ENCODE measurements at regions not wholly inside any gene's neighbourhood (a gene's known extent, or its start where the extent isn't known, plus 50 kb on each side); places are given as distances from the start of the nearest gene placed in this dataset.

DNA sequence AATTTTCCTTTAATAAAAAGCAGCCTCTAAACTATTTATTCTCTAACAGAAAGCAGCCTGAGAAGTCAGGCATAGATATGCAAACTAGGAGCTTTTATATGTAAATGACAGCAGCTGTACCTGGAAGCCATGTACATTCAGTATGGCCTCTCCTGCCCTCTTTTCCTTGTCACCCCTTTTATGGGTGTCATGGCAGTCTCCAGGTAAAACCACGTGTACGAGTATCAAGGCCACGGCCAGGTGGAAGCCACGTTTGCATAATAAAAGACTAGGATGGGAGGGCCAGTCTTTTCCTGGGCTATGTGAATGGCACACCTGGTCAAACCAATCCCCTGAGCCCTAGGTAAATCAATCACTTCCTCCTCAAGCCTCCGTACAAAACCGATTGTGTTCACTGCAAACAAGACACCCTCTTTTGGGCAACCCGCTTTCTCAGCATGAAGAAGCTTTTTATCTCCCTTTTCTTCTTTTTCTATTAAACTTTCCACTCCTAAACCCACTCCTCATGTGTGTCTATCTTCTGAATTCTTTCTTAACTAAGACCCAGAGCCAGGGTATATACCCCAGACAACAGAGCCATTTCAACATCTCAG is 419.5 kb upstream of the CTNND2 start:
- DNase-seq = no peak

- no peak for DNase-seq
These were observed 417.8 kb upstream of the CTNND2 start for GRCh38 chr5:12322042-12322441.

DNA sequence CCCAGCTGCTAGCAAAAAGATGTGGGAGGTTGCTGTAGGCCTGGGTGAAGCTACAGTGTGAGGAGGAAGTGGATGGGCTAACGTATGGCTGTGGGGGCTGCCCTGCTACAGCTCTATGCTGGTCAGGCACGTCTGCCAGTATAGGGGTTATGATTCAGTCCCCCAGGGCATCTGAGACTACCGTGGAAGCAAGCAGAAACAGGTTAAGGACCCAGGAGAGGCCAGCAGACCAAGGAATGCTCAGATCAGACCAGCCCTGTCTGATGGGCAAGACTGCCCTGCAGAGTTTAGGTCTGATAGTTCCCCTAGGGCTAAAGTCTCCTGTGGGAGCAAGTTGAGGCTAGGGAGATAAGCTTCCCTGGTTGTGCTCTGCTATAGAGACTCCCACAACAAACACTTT is 416.1 kb upstream of the CTNND2 start:
- no peak for DNase-seq

DNA sequence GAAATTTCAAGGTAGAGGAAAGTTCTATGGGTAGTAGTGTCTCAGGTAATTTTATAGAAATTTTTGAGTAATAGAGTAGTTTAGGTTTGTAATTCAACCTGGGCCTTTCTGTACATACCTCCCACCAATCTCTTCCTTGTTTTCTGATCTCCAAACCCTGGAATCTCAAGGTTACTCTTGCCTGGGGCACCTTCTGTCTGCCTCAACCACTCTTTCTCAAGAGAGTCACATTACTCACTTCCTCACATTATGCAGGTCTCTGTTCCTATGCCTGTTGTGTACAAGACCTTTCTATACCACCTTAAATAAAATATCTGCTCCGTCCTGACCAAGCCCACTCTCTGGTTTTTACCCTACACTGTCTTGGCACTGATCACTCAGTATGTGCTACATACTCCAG is 412.6 kb upstream of the CTNND2 start:
- no peak for DNase-seq

- no peak for DNase-seq
These were observed 411.2 kb upstream of the CTNND2 start for GRCh38 chr5:12315461-12315860.

DNA sequence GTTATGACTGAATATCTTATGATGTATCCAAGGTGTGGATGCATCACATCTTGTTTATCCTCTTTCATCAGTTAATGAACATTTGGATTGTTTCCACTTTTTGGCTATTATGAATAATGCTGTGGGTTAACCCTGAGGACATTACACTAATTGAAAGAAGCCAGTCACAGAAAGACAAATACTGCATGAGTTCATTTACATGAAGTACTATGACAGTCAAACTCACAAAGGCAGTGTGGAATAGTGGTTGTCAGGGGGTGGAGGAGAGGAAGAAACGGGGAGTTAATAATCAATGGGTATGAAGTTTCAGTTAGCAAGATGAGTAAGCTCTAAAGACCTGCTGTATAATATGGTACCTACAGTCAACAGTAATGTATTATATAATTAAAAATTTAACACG is 409.4 kb upstream of the CTNND2 start:
- DNase-seq = no peak

- no peak for DNase-seq
These were observed 408.1 kb upstream of the CTNND2 start for GRCh38 chr5:12312343-12312742.

DNA sequence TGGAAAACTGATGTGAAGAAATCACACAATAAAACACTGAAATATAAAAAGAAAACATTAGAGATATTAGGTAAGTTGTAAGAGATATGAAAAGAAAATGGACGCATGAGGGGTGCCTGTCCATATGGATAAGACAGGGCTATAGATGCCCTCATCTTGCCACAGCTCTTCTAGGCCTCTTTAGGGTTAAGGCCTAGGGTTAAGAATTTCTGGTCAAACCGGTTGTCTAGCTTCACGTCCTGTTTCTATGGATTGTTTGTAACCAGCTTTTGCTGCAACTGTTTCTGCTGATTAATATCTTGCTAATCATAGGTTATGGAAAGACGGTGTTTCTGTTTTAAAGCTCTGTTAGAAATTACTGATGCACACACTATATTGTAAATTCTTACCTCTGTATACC is 389.9 kb upstream of the CTNND2 start:
- no peak for DNase-seq

GRCh38 chr5:12292610-12293204 is 388.5 kb upstream of the CTNND2 start:
- DNase-seq = no peak

DNA sequence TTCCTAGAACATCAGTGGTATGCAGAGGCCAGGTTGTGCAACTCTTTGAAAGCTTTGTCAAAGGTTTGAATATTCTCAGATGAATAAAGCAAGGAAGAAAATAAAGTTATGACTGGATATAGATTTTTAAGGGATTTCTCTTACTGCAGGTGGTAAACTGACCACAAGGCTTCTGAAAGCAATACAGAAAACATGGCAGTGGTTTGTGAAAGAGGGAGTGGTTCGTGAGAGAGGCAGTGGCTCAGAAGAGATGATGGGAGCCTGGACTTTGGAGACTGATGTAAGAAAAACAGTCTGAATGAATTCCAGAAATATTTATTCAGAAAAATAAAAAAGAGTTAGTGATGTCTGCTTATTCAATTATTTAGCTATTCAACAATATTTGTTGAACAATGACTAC is 380.4 kb upstream of the CTNND2 start:
- DNase-seq = no peak

DNA sequence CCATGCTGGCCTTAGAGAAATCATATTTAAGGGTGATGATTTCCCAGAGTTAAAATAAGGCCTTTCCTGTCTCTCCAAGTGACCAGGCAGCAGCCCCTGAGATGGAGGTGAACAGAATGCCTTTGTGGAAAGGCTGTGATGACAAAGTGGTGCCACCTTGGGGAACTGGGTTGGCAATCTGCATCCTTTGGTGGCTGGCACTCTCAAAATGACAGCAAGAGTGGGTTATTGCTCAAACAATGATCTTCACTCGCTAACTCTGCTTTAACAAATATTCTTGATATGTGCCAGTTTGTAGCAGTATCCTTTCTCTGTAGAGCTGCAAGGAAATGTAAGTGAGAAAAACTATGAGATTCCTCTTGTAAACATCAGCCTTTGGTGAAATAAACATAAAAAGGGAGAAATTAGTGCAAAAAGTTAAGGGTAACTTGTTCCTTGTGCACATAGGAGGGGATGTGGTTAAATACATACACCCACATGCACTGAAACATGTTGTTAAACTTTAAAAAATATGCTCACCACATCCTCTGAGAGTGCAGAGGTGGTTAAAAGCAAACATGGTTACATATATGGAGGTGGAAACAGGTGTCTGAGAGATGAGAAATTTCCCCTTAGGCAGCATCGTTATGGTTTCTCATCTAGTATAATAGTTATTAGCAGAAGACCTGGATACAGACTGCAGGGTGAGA is 373.4 kb upstream of the CTNND2 start:
- peak in 1 of 5 experiments; percentile 6 for DNase-seq

- DNase-seq = no peak
These were observed 370.0 kb upstream of the CTNND2 start for GRCh38 chr5:12274236-12274635.

DNA sequence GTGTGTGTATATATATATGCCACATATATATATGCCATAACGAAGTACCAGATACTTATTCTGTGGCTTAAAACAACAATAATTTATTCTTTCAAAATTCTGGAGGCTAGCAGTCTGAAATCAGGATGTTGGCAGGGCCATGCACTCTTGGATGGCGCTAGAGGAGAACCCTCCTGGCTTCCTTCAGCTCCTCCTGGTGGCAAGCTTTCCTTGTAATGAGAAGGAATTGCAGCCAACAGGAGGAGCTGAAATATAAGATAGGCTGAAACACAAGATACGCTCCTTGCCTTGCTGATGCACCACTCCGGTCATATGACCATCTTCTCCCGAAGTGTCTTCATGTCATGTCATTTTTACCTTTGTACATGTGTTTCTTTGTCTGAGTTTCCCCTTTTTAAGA is 368.1 kb upstream of the CTNND2 start:
- DNase-seq = no peak

- DNase-seq = no peak
These were observed 366.7 kb upstream of the CTNND2 start for GRCh38 chr5:12270914-12271313.

DNA sequence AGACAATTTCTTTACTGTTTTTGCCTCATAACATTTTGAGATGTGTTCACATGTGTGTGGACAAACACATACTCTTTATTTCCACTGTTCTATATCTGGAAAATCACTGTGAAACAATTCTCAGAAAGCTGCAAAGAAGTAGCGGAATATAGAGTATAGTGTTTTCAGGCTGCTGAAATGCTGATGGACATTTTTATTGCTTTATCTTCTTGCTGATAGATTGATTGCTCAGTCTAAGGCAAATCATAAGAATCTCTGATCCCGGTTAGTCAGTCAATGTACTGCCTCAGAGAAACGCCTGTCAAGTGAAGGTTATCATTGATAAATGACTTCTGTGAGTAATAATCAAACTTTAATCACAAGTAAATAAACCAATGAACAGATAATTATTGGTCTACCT is 364.9 kb upstream of the CTNND2 start:
- no peak for DNase-seq

DNA sequence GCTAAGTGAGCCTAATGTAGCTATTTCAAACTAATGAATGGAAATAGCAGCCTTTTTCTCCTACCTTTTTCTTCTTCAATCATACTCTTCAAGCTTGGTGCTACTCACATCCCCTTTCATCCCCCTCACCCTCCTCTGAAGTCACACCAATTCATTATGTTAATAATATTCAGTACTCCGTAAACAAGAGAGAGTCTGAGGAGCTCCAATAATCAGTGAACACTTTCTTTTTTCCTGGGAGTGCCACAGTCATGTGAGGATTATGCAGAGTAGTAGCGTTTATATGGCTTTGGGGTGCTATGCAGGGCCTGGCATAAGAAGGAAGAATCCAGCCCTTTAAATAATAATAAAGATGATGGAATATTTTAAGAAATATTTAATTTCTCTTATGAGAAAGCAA is 354.3 kb upstream of the CTNND2 start:
- no peak for DNase-seq

DNA sequence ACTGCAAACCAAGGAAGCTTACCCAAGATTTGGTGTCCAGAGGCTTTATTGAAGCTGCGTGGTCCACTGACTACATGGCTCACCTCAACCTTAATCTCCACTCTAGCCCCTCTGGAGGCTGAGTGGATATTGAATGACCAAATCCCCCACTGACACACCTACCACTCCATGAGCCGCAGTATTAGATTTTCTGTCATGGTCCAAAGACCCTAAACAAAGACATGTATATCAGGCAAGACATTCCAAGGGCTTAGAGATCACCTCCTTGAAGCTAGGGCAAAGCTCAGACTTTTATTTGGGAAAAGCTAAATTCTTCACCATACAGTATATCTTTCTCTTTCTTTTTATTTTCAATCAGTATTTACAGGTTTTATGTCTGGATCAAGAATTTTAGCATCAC is 346.2 kb upstream of the CTNND2 start:
- no peak for DNase-seq

GRCh38 chr5:12248831-12249230 is 344.6 kb upstream of the CTNND2 start:
- no peak for DNase-seq

GRCh38 chr5:12246036-12246435 is 341.8 kb upstream of the CTNND2 start:
- DNase-seq = no peak

DNA sequence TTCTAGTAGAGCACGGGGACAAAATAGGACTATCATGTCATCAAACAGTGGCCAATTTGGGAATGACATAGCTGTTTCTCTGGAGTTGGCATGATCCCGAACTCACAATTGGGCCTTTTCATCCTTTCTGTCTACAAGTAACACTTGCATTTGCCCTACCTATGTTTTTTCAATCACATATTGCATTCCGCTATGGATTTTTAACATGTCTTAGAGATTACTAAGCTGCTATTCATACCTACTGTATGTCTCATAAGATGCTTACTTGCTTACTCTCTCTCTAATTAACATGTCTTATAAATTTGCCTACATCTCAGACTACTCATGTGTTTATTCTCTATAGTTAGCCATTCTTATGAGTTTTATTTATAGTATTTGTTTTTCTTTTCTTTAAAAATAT is 341.2 kb upstream of the CTNND2 start:
- DNase-seq = no peak

- DNase-seq = no peak
These were observed 339.0 kb upstream of the CTNND2 start for GRCh38 chr5:12242950-12243888.

DNA sequence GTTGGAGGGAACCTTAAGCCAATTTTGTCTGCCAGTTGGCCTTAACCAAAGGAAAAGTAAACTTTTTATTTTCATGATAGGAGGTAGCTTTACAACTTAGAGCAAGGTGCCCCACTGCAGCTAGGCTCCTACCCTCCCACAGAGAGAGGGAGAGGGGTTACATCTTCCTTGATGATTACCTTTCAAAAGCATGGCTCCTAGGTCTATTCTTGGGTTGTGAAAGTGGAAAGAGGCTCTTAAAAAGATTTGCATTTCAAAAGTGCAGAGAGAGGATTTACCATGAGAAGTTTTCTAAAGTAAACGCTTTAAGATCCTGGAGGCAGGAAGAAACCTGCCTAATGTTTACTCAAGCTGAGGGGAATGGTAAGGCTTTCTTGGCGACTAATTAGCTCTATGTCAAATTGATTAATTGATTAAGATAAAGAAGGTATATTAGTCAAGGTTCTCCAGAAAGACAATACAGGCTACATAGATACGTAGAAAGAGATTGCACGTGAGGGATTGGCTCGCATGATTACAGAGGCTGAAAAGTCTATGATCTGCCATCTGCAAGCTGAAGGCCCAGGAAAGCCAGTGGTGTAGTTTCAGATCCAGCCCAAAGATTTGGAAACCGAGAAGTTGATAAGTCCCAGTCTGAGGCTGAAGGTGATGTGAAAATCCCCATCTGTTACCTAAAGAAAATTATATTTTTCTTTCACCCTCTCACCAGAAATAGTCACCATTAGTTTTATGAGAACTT is 333.8 kb upstream of the CTNND2 start:
- DNase-seq = no peak

DNA sequence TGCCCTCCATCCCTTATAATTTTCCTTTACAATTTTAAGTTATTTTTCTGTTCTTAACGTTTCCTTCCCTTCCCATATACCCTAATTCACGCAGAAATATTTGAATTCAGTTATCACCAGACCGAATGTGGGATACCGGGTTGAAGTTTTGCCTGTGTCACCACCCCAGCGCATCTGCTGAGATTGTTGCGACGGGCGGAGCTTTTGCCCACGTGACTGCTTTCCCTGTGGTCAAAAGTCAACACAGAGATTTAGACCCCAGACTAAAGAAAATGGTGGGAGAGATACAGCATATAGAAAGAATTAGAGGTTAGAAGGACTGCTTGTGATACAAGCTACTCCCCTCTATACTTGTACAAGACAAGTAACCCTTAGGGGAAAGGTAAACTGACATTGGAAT is 326.4 kb upstream of the CTNND2 start:
- DNase-seq = no peak
